Neural progenitor cell (in vitro differentiated cells): ENCODE measurements at regions not wholly inside any gene's neighbourhood (a gene's known extent, or its start where the extent isn't known, plus 50 kb on each side); places are given as distances from the start of the nearest gene placed in this dataset.

Source experiments
- EZH2 ChIP-seq: fragments of 200-600 bp; sonication (generic); IDR thresholded peaks from 2 replicates; pipeline ENCODE4 v1.6.1; 2017; ENCODE audit warnings: antibody characterized with exemption, mild to moderate bottlenecking, moderate library complexity
- TF ChIP-seq, protein P1 (sequence below): fragments of 200-600 bp; sonication (generic); IDR thresholded peaks from 2 replicates; pipeline ENCODE4 v1.5.1; 2017; ENCODE audit warnings: antibody characterized with exemption, mild to moderate bottlenecking

DNA sequence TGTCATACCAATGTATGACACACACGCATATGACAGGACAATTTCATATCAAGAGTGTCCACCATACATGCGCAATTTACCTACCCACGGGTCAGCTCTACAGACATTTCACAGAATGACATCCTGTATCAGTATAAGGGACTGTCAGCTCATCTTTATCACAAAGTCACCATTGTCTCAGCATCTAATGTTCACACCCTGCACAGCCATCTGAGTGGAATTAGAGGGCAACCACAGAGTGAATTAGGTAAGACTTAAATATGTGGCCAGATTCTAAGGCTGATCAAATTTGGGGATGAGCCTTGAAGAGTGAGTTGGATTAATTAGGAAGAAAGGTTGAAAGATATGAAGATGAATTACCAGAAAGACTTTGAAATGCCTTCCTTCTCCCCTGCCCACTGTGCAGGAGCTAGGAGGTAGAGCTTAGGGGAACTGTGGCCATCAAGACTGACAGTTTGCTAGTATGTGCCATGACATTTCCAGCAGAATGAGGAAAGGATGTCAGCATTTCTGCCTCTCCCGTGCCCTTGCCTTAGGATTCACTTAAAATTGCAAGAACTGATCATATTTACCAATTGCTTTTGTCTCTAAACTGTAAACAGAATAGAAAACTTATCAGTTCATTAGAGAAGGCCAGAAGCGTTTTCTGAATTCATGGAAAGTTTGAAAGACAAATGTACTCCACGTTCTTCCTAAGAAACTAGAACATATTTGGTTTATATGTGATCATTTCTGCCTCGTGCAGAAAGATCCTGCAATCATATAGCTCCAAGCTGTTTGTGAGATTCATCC, 121.1 kb downstream of the DDX1 start:
- TF ChIP-seq, protein P1, sequence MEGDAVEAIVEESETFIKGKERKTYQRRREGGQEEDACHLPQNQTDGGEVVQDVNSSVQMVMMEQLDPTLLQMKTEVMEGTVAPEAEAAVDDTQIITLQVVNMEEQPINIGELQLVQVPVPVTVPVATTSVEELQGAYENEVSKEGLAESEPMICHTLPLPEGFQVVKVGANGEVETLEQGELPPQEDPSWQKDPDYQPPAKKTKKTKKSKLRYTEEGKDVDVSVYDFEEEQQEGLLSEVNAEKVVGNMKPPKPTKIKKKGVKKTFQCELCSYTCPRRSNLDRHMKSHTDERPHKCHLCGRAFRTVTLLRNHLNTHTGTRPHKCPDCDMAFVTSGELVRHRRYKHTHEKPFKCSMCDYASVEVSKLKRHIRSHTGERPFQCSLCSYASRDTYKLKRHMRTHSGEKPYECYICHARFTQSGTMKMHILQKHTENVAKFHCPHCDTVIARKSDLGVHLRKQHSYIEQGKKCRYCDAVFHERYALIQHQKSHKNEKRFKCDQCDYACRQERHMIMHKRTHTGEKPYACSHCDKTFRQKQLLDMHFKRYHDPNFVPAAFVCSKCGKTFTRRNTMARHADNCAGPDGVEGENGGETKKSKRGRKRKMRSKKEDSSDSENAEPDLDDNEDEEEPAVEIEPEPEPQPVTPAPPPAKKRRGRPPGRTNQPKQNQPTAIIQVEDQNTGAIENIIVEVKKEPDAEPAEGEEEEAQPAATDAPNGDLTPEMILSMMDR: no peak
- TF ChIP-seq EZH2: no peak
